ENCODE measurements at regions not wholly inside any gene's neighbourhood (a gene's known extent, or its start where the extent isn't known, plus 50 kb on each side); places are given as distances from the start of the nearest gene placed in this dataset.

GRCh38 chr4:45745741-45746140 lies 378.1 kb downstream of the GABRG1 start:
- in situ Hi-C loops (cut with MboI): no loop called here
- H3K9ac ChIP-seq: no peak overlapping the region
- no peaks in the 10 kb centered on the region for H3K79me2 ChIP-seq (ENCODE audit: insufficient read depth)
- H3F3A ChIP-seq (ENCODE audit: insufficient read depth): no peaks in the 10 kb centered on the region
- no peaks in the 10 kb centered on the region for H3K36me3 ChIP-seq (ENCODE audit: low read depth)
- peaks cover under 1% of the 10 kb centered on the region for H3K9me3 ChIP-seq (ENCODE audit: low read depth)
- no peak overlapping the region for H3K4me3 ChIP-seq
- H3K27me3 ChIP-seq (replicated peaks; ENCODE audit: insufficient read depth): no peaks in the 10 kb centered on the region
- TF ChIP-seq EZH2phosphoT487 (IDR thresholded peaks at IDR 0.05; ENCODE audit: insufficient read depth, low read depth) (no peak), EZH2 (IDR thresholded peaks at IDR 0.05; ENCODE audit: insufficient read depth, poor library complexity, severe bottlenecking) (no peak)
- no peak overlapping the region for H2AFZ ChIP-seq
- DNase-seq: no peak
- 20 to 21% methylated on average over 3 of the region's 3 CpGs for WGBS, 2 experiments (ENCODE audit: low coverage in 1 of 2, low lambda C conversion rate in 2 of 2, missing lambda C conversion rate in 2 of 2)
- no peaks in the 10 kb centered on the region for H3K4me1 ChIP-seq (ENCODE audit: insufficient read depth)
- no peaks in the 10 kb centered on the region for H3K9me2 ChIP-seq (ENCODE audit: insufficient read depth)
- H4K20me1 ChIP-seq (ENCODE audit: insufficient read depth): no peaks in the 10 kb centered on the region
- no peak overlapping the region for H3K27ac ChIP-seq
- no peak overlapping the region for H3K4me2 ChIP-seq (ENCODE audit: unreplicated experiment)

- TF ChIP-seq EZH2 (IDR thresholded peaks at IDR 0.05; ENCODE audit: insufficient read depth, poor library complexity, severe bottlenecking) (no peak), EZH2phosphoT487 (IDR thresholded peaks at IDR 0.05; ENCODE audit: insufficient read depth, low read depth) (no peak)
- Histone ChIP-seq H3K4me3 (no peak overlapping the region), H3K9me2 (ENCODE audit: insufficient read depth) (no peaks in the 10 kb centered on the region), H4K20me1 (ENCODE audit: insufficient read depth) (no peaks in the 10 kb centered on the region), H3K79me2 (ENCODE audit: insufficient read depth) (no peaks in the 10 kb centered on the region), H2AFZ (no peak overlapping the region), H3K36me3 (ENCODE audit: low read depth) (no peaks in the 10 kb centered on the region), H3K27me3 (replicated peaks; ENCODE audit: insufficient read depth) (no peaks in the 10 kb centered on the region), H3K9ac (no peak overlapping the region), H3F3A (ENCODE audit: insufficient read depth) (no peaks in the 10 kb centered on the region), H3K9me3 (ENCODE audit: low read depth) (peaks cover 4% of the 10 kb centered on the region), H3K27ac (no peak overlapping the region), H3K4me1 (ENCODE audit: insufficient read depth) (no peaks in the 10 kb centered on the region), H3K4me2 (ENCODE audit: unreplicated experiment) (no peak overlapping the region)
- in situ Hi-C loops (cut with MboI): no loop called here
- DNase-seq: no peak
- 4 to 6% methylated on average over 1 of the region's 1 CpG for WGBS, 2 experiments (ENCODE audit: low coverage in 1 of 2, low lambda C conversion rate in 2 of 2, missing lambda C conversion rate in 2 of 2)
Observed at GRCh38 chr4:45741897-45742296, 382.0 kb downstream of the GABRG1 start.

GRCh38 chr4:45732161-45732560 lies 391.7 kb downstream of the GABRG1 start:
- TF ChIP-seq EZH2phosphoT487 (IDR thresholded peaks at IDR 0.05; ENCODE audit: insufficient read depth, low read depth) (no peak), EZH2 (IDR thresholded peaks at IDR 0.05; ENCODE audit: insufficient read depth, poor library complexity, severe bottlenecking) (no peak)
- Histone ChIP-seq H3K4me3 (no peak overlapping the region), H3K36me3 (ENCODE audit: low read depth) (no peaks in the 10 kb centered on the region), H3K9me3 (ENCODE audit: low read depth) (no peaks in the 10 kb centered on the region), H3K4me1 (ENCODE audit: insufficient read depth) (no peaks in the 10 kb centered on the region), H4K20me1 (ENCODE audit: insufficient read depth) (no peaks in the 10 kb centered on the region), H3K79me2 (ENCODE audit: insufficient read depth) (no peaks in the 10 kb centered on the region), H3K27me3 (replicated peaks; ENCODE audit: insufficient read depth) (no peaks in the 10 kb centered on the region), H3F3A (ENCODE audit: insufficient read depth) (no peaks in the 10 kb centered on the region), H3K4me2 (ENCODE audit: unreplicated experiment) (no peak overlapping the region), H3K9ac (no peak overlapping the region), H2AFZ (no peak overlapping the region), H3K9me2 (ENCODE audit: insufficient read depth) (no peaks in the 10 kb centered on the region), H3K27ac (no peak overlapping the region)
- 43 to 50% methylated on average over 1 of the region's 1 CpG for WGBS, 2 experiments (ENCODE audit: low coverage in 1 of 2, low lambda C conversion rate in 2 of 2, missing lambda C conversion rate in 2 of 2)
- DNase-seq: no peak
- in situ Hi-C loops (cut with MboI): no loop called here

- Histone ChIP-seq H3K36me3 (ENCODE audit: low read depth) (no peaks in the 10 kb centered on the region), H3K9me3 (ENCODE audit: low read depth) (no peaks in the 10 kb centered on the region), H4K20me1 (ENCODE audit: insufficient read depth) (no peaks in the 10 kb centered on the region), H3K4me3 (no peak overlapping the region), H3F3A (ENCODE audit: insufficient read depth) (no peaks in the 10 kb centered on the region), H3K9me2 (ENCODE audit: insufficient read depth) (no peaks in the 10 kb centered on the region), H3K79me2 (ENCODE audit: insufficient read depth) (no peaks in the 10 kb centered on the region), H3K4me1 (ENCODE audit: insufficient read depth) (no peaks in the 10 kb centered on the region), H3K4me2 (ENCODE audit: unreplicated experiment) (no peak overlapping the region), H3K27me3 (replicated peaks; ENCODE audit: insufficient read depth) (no peaks in the 10 kb centered on the region), H3K27ac (no peak overlapping the region), H3K9ac (no peak overlapping the region), H2AFZ (no peak overlapping the region)
- no peak for TF ChIP-seq EZH2 (IDR thresholded peaks at IDR 0.05; ENCODE audit: insufficient read depth, poor library complexity, severe bottlenecking)
- TF ChIP-seq EZH2phosphoT487 (IDR thresholded peaks at IDR 0.05; ENCODE audit: insufficient read depth, low read depth): no peak
- 6 to 7% methylated on average over 3 of the region's 3 CpGs for WGBS, 2 experiments (ENCODE audit: low coverage in 1 of 2, low lambda C conversion rate in 2 of 2, missing lambda C conversion rate in 2 of 2)
- DNase-seq: no peak
- in situ Hi-C loops (cut with MboI): no loop called here
Observed at GRCh38 chr4:45716093-45716492, 407.8 kb downstream of the GABRG1 start.

DNA sequence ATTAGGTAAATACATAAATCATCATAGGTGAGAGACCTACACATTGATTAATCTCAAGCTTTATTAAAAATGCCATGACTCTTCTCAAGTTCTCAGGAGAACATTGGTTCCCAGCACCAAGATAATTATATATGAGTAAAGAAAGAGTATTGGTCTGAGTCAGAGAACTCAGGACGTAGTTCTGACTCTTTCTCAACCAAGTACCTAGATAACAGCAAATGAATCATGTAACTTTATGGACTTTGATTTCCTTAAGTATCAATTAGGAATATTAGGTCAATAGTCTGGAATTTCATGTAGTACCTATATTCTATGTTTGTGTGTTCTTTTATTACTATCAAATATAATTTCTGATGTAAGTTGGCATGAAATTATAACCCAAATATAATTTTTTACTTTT lies 409.9 kb downstream of the GABRG1 start:
- Histone ChIP-seq H4K20me1 (ENCODE audit: insufficient read depth) (no peaks in the 10 kb centered on the region), H3K4me2 (ENCODE audit: unreplicated experiment) (no peak overlapping the region), H3K9ac (no peak overlapping the region), H2AFZ (no peak overlapping the region), H3K4me3 (no peak overlapping the region), H3F3A (ENCODE audit: insufficient read depth) (no peaks in the 10 kb centered on the region), H3K9me2 (ENCODE audit: insufficient read depth) (no peaks in the 10 kb centered on the region), H3K36me3 (ENCODE audit: low read depth) (no peaks in the 10 kb centered on the region), H3K27me3 (replicated peaks; ENCODE audit: insufficient read depth) (no peaks in the 10 kb centered on the region), H3K27ac (no peak overlapping the region), H3K9me3 (ENCODE audit: low read depth) (no peaks in the 10 kb centered on the region), H3K79me2 (ENCODE audit: insufficient read depth) (no peaks in the 10 kb centered on the region), H3K4me1 (ENCODE audit: insufficient read depth) (no peaks in the 10 kb centered on the region)
- 0 to 14% methylated on average over 1 of the region's 1 CpG for WGBS, 2 experiments (ENCODE audit: low coverage in 1 of 2, low lambda C conversion rate in 2 of 2, missing lambda C conversion rate in 2 of 2)
- no peak for DNase-seq
- TF ChIP-seq EZH2phosphoT487 (IDR thresholded peaks at IDR 0.05; ENCODE audit: insufficient read depth, low read depth) (no peak), EZH2 (IDR thresholded peaks at IDR 0.05; ENCODE audit: insufficient read depth, poor library complexity, severe bottlenecking) (no peak)
- in situ Hi-C loops (cut with MboI): no loop called here
